ENCODE measurements at regions not wholly inside any gene's neighbourhood (a gene's known extent, or its start where the extent isn't known, plus 50 kb on each side); places are given as distances from the start of the nearest gene placed in this dataset.

- TF ChIP-seq EZH2phosphoT487 (IDR thresholded peaks at IDR 0.05; ENCODE audit: borderline replicate concordance) = no peak
- TF ChIP-seq, protein P1, sequence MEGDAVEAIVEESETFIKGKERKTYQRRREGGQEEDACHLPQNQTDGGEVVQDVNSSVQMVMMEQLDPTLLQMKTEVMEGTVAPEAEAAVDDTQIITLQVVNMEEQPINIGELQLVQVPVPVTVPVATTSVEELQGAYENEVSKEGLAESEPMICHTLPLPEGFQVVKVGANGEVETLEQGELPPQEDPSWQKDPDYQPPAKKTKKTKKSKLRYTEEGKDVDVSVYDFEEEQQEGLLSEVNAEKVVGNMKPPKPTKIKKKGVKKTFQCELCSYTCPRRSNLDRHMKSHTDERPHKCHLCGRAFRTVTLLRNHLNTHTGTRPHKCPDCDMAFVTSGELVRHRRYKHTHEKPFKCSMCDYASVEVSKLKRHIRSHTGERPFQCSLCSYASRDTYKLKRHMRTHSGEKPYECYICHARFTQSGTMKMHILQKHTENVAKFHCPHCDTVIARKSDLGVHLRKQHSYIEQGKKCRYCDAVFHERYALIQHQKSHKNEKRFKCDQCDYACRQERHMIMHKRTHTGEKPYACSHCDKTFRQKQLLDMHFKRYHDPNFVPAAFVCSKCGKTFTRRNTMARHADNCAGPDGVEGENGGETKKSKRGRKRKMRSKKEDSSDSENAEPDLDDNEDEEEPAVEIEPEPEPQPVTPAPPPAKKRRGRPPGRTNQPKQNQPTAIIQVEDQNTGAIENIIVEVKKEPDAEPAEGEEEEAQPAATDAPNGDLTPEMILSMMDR (conservative IDR thresholded peaks at IDR 0.05; ENCODE audit: low read length) = no peak
- Histone ChIP-seq H2AFZ (ENCODE audit: low read length) (no peak overlapping the region), H3K4me1 (ENCODE audit: insufficient read depth, low read length, poor library complexity, severe bottlenecking) (no peaks in the 10 kb centered on the region), H3K4me3 (ENCODE audit: low read length, poor library complexity, severe bottlenecking) (no peak overlapping the region), H3K9ac (ENCODE audit: low read depth, low read length, poor library complexity, severe bottlenecking) (no peak overlapping the region), H3K27me3 (ENCODE audit: insufficient read depth, low read length, poor library complexity, severe bottlenecking) (no peaks in the 10 kb centered on the region), H3K9me2 (replicated peaks; ENCODE audit: low read depth, low read length) (no peaks in the 10 kb centered on the region), H3F3A (ENCODE audit: low read depth) (no peaks in the 10 kb centered on the region), H3K79me2 (ENCODE audit: insufficient read depth, low read length) (no peaks in the 10 kb centered on the region), H3K9me3 (ENCODE audit: insufficient read depth, low read depth, low read length) (no peaks in the 10 kb centered on the region; the same call in 1 of the 2 replicates), H4K20me1 (ENCODE audit: insufficient read depth, low read length, poor library complexity, severe bottlenecking) (no peaks in the 10 kb centered on the region), H3K36me3 (ENCODE audit: insufficient read depth, low read length) (no peaks in the 10 kb centered on the region), H3K4me2 (ENCODE audit: low read depth, low read length, poor library complexity, severe bottlenecking) (no peak overlapping the region)
Measured at GRCh38 chr6:163960128-163960527, 545.6 kb downstream of the QKI start.

- H3K9me2 ChIP-seq (replicated peaks; ENCODE audit: low read depth, low read length) = no peaks in the 10 kb centered on the region
- H2AFZ ChIP-seq (ENCODE audit: low read length) = no peak overlapping the region
- no peaks in the 10 kb centered on the region for H3K27me3 ChIP-seq (ENCODE audit: insufficient read depth, low read length, poor library complexity, severe bottlenecking)
- H3K4me2 ChIP-seq (ENCODE audit: low read depth, low read length, poor library complexity, severe bottlenecking) = no peak overlapping the region
- no peak overlapping the region for H3K4me3 ChIP-seq (ENCODE audit: low read length, poor library complexity, severe bottlenecking)
- H3F3A ChIP-seq (ENCODE audit: low read depth) = no peaks in the 10 kb centered on the region
- no peaks in the 10 kb centered on the region for H3K4me1 ChIP-seq (ENCODE audit: insufficient read depth, low read length, poor library complexity, severe bottlenecking)
- H3K9me3 ChIP-seq (ENCODE audit: insufficient read depth, low read depth, low read length) = no peaks in the 10 kb centered on the region; the same call in 1 of the 2 replicates
- no peaks in the 10 kb centered on the region for H3K36me3 ChIP-seq (ENCODE audit: insufficient read depth, low read length)
- no peaks in the 10 kb centered on the region for H3K79me2 ChIP-seq (ENCODE audit: insufficient read depth, low read length)
- no peak overlapping the region for H3K9ac ChIP-seq (ENCODE audit: low read depth, low read length, poor library complexity, severe bottlenecking)
- H4K20me1 ChIP-seq (ENCODE audit: insufficient read depth, low read length, poor library complexity, severe bottlenecking) = no peaks in the 10 kb centered on the region
- TF ChIP-seq, protein P1 (conservative IDR thresholded peaks at IDR 0.05; ENCODE audit: low read length) = no peak
- no peak for TF ChIP-seq EZH2phosphoT487 (IDR thresholded peaks at IDR 0.05; ENCODE audit: borderline replicate concordance)
Measured at GRCh38 chr6:163958646-163959045, 544.1 kb downstream of the QKI start.

GRCh38 chr6:163956571-163957407, 542.3 kb downstream of the QKI start:
- no peaks in the 10 kb centered on the region for H3K9me2 ChIP-seq (replicated peaks; ENCODE audit: low read depth, low read length)
- H3K4me3 ChIP-seq (ENCODE audit: low read length, poor library complexity, severe bottlenecking) = no peak overlapping the region

More at GRCh38 chr6:163956571-163957407, 542.3 kb downstream of the QKI start:
- Histone ChIP-seq H3F3A (ENCODE audit: low read depth) (no peaks in the 10 kb centered on the region), H3K9me3 (ENCODE audit: insufficient read depth, low read depth, low read length) (no peaks in the 10 kb centered on the region; the same call in 1 of the 2 replicates), H3K79me2 (ENCODE audit: insufficient read depth, low read length) (no peaks in the 10 kb centered on the region), H3K27me3 (ENCODE audit: insufficient read depth, low read length, poor library complexity, severe bottlenecking) (no peaks in the 10 kb centered on the region), H3K4me1 (ENCODE audit: insufficient read depth, low read length, poor library complexity, severe bottlenecking) (no peaks in the 10 kb centered on the region), H2AFZ (ENCODE audit: low read length) (no peak overlapping the region), H3K9ac (ENCODE audit: low read depth, low read length, poor library complexity, severe bottlenecking) (no peak overlapping the region), H4K20me1 (ENCODE audit: insufficient read depth, low read length, poor library complexity, severe bottlenecking) (no peaks in the 10 kb centered on the region), H3K36me3 (ENCODE audit: insufficient read depth, low read length) (no peaks in the 10 kb centered on the region), H3K4me2 (ENCODE audit: low read depth, low read length, poor library complexity, severe bottlenecking) (no peak overlapping the region)
- TF ChIP-seq EZH2phosphoT487 (IDR thresholded peaks at IDR 0.05; ENCODE audit: borderline replicate concordance) = no peak
- TF ChIP-seq, protein P1 (conservative IDR thresholded peaks at IDR 0.05; ENCODE audit: low read length) = peak; percentile 80
